ENCODE measurements at regions not wholly inside any gene's neighbourhood (a gene's known extent, or its start where the extent isn't known, plus 50 kb on each side); places are given as distances from the start of the nearest gene placed in this dataset.
"Not testable (repeated sequence)": the region's sequence is repeated elsewhere in the genome, so short reads cannot be mapped to it uniquely, and the experiment has no call there.

DNA sequence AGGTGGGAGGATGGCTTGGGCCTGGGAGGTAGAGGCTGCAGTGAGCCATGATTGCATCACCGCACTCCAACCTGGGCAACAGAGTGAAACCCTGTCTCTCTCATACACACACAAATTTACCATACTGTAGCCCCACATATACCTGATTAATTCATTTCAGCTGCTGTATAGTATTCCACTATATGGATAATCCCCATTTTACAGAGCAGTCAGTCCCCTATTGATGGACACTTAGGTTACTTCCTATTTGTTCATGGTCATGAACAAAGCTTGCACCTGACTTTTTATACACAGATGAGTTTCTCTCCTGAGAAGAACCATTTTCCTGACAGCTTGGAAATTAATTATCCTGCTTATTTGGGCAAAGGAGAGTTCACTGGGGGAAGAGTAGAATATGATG lies 59.2 kb downstream of the EMX2 start:
- DNase-seq (ENCODE audit: low read depth) = no peak

DNA sequence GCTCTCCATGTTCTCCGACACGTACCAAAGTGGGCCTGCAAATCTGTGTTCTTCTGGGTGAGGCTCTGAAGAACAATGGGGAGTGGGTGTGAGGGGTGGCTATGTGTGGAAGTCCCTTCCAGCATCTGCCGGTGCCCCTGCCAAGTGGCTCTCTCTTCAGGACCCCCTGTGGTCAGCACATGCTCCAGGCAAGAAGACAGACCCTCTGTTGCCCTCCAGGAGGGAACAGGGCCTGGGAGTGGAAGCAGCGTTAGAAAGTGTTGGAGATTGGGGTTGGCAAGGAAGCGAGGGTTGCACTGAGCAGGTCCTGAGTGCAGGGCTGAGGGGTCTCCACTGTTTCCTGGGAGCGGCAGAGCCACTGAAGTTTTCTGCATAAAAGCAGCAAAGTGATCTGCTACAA lies 60.5 kb downstream of the EMX2 start:
- no peak for DNase-seq (ENCODE audit: low read depth)

DNA sequence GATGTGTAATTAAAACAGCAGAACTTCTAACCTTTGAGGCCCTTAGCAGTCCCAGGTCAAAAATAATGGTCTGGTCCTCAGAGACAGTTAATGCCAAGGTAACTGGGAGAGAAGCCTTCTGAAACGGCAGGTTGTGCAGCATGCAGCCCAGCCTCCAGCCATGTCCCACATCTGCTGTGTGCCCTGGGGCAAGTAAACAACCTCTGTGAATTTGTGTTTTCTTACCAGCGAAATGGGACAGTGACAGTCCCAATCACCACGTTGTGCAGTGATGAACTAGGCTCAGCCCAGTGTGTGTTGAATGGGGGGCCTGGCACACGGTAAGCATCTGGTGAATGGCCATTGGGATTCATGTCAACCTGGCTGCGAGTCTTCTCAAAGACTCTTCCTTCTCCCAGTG lies 61.2 kb downstream of the EMX2 start:
- DNase-seq (ENCODE audit: low read depth) = no peak

DNA sequence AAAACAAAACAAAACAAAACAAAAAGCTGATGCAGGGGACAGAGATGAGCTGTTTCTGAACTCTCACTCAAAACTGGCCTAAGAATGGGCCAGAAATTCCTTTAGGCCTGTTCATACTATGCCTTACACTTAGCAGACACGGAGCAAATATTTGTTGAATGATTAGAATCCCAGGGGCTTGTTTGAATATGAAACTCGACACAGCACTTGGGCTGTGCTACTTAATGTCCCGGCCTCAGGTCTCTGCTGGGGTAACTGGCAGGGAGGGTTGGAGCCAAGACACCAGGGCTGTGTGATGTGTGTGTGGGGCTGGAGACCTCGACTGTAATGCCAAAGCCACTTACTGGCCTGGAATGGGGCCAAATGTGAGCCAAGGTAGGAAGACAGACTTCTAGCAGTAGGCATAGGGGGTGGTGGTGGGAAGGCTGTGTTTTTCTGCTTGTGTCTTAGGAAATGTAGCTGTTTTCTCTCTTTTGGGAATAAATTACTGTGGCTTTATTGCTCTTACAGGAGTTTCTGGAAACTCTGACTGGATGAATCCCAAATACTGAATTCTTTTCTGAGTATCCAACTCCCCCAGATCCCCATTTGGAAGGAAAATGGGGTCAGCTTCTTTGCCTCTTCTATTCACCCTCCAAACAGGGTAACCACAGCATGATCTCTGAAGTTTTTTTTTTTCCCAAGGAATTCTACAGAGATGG lies 66.7 kb downstream of the EMX2 start:
- peak; percentile 87 for DNase-seq (ENCODE audit: low read depth)

DNA sequence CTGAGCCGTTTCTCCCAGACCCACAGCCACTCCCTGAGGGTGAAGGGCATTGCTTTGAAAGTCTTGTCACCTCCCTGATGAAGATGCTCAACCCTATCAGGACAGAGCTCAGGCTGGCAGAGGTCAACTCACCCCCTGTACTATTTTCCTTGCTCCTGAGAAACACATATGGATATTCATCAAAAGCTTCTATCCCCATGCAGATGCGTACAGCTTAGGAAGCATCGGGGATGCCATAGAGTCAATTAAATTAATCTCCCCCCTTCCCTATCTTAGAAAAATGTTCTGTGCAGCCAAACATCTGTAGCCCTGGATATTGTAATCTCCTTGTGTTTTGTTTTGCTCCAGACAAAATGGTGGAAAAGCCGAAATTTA lies 67.2 kb downstream of the EMX2 start:
- DNase-seq (ENCODE audit: low read depth) = no peak

DNA sequence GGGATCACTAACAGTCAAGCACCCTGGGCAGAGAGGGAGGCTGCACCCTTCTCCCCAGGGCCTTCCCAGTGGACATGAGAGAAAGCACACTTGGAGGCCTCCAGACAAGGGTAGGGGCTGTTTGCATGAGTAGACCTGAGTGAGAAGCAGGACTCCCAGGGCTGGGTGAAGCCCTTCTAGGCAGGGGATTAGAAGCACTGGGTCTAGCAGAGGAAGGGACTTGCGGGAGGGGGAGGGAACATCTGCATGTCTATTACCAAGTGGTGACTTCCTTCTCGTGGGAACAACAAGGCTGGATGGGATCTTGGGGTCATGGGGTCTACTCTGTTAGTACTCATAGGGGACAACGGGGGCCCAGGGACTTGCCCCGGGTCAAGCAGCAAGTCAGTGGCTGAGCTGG lies 67.8 kb downstream of the EMX2 start:
- no peak for DNase-seq (ENCODE audit: low read depth)

DNA sequence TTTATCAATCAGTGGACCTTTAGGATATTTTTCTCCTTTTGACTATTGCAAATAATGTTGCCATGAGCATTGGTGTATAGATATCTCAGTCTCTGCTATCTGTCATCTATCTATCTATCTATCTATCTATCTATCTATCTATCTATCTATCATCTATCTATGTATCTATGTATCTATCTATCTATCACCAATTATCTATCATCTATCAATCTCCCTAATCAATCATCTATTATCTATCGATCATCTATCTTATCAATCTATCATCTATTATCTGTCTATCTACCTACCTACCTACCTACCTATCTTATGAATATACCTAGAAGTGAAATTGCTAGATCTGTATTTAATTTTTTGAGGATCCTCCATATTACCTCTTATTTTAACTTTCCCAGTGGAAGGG lies 69.6 kb downstream of the EMX2 start:
- DNase-seq (ENCODE audit: low read depth) = no peak

DNA sequence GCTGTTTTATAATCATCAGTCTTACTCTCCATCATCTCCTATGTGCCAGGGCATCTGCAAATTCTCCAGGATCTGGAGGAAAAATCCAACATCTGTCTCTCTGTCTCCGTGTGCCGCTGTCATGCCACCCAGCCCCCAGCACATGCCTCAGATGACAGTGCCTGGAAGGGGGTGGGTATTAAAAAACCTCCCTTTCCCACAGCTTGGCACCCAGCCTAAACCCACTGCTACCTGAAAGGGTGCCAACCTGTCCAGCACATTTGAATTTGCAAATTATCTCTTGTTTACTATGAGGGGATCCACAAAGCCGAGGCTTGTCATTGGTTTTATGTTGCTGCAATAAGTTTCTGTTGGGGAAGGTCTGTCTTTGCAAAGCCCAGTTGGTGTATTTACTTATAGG lies 73.1 kb downstream of the EMX2 start:
- no peak for DNase-seq (ENCODE audit: low read depth)

DNA sequence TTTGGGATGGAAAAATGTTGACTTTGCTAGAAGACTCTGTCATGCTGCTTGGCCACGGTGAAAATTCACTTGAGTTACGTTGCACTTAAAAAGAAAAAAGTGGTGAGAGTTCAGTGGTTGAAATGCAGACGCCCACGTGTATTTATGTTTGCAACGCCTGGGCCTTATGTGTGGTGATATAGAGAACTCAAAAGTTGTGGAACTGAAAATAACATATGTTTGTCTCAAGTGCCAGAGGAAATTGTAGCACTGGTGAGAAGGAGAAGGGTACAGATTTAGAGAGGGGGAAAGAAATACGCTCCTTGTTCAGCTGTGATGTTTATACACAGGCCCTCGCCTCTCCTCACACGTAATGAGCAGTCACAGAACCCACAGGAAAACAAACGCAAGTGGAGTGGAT lies 73.6 kb downstream of the EMX2 start:
- DNase-seq (ENCODE audit: low read depth) = no peak

DNA sequence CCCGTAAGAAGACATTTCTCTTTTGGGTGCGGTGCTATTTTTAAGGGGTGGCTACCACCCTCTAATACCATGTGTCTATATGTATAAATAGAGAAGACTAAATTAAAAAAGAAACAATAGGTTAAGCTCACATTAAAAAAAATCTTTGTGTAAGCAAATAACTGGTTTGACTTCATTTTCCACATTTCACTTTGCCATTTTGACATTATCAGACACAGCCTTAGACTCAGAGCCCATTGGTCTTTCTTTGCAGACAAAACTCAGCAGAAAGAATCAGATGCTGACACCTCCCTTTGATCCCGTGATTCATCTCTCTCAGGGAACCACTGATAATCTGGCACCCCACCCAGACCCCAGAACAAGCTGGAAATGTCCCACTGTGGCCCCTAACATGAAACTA lies 74.5 kb downstream of the EMX2 start:
- no peak for DNase-seq (ENCODE audit: low read depth)

DNA sequence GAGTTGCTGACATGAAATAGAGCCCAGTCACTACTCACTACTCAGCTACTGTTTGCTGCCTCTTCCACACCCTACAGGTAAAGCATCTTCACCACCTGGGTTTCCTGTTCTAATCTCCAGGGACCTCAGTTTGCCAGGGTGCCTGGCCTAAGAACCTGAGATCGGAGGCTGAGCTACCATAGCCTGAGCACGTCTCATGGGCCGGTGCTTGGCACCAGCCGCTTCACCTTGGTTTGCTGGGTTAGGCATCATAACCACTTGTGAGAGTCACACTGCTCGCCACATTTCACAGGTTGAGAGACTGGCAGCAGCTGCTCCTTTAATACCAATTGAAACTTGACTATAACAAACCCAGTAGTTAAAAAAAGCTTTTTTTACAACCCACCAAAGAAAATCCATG lies 75.1 kb downstream of the EMX2 start:
- no peak for DNase-seq (ENCODE audit: low read depth)

DNA sequence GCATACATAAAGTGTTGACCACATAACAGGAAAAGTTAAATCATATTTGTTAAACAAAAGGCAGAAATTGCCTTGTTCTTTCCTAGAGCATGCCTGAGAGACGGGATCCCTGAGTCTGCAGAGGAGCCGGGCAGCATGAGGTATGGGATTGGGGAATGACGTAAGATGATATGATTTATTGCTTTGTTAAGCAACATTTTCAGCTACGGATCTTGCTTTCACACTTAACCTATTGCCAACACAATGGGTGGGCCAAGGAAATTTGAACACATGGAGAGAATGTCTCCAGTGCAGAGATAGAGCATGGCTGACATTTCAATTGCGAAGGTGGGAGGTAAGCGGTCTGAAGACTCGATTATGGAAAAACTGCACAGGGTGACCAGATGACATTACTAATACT lies 76.7 kb downstream of the EMX2 start:
- no peak for DNase-seq (ENCODE audit: low read depth)

DNA sequence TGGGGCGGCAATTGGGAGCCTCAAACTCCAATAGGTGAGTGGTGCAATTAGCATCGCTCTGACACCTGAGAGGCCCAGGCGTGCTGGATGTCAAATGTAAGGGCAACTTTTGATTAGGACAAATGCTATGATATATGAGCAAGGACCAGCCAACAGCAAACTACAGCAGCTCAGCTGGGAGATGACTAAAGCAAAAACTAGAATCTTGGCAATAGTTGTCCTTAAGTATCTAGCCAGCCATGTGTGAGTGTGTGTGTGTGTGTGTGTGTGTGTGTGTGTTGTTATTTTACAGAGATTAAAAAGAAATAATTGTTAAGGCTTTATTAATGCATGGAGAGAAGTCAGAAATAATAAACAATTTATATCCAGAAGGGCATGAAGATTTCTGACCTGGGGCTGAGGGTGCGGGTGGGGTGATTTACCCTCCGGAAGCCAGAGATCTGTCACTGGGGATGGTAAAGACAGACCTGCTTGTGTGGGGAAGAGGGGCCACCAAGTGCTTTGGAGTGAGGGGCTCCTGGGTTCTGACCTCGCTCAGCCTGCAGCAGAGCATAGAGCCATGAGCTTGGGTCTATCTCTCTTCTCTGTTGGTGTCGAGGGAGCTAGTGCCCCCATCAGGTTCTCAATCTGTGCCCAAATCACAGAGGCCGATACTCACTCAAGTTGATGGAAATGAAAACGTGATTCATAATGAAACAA lies 77.3 kb downstream of the EMX2 start:
- no peak for DNase-seq (ENCODE audit: low read depth)

DNA sequence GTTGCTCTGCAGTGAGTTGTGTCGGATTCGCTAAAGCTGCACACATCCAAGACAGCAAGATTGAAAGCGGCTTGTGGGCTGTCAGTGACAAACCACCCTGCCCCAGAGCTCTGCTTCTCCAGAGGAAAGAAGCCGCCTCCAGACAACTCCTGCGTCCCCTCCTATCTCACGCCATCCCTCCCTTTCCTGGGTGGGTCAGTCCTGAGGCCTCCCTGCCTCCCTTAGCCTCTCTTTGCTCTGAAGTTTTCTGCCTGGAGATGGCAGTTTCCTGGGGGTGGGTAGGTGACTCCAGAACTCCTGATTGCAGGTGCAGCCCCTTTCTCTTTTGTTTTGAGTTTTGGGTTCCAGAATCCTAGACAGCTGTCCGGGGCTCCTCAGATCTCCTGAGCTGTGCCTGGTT lies 78.7 kb downstream of the EMX2 start:
- no peak for DNase-seq (ENCODE audit: low read depth)

DNA sequence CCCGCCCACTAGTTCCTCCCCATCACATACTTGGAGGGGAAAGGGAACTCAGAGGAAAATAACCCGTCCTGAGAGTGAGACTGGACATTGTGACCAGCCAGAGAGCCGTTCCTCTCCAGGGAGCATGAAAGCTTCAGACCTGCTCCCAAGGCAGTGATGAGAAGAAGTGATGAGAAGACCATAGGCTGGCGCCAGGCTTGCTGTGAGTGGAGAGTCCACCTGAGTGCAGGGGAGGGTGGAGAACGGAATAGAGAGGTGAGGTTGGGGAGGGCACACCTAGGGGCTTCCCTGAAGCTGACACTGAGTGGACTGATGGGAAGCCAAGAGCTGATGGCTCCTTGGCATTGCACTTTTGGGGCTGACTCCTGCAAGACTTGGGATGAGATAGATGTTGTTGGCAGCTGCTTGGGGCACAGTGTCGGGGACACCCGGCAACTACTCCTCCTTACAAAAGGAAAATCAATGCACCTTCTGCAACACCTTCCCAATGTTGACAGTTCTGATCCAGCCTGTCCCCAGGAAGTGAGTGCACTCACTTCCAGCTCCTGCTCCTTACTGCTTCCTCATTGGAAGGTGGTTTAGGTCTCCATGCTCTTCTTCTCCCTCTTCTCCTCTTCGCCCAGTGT lies 79.4 kb downstream of the EMX2 start:
- DNase-seq (ENCODE audit: low read depth) = no peak

DNA sequence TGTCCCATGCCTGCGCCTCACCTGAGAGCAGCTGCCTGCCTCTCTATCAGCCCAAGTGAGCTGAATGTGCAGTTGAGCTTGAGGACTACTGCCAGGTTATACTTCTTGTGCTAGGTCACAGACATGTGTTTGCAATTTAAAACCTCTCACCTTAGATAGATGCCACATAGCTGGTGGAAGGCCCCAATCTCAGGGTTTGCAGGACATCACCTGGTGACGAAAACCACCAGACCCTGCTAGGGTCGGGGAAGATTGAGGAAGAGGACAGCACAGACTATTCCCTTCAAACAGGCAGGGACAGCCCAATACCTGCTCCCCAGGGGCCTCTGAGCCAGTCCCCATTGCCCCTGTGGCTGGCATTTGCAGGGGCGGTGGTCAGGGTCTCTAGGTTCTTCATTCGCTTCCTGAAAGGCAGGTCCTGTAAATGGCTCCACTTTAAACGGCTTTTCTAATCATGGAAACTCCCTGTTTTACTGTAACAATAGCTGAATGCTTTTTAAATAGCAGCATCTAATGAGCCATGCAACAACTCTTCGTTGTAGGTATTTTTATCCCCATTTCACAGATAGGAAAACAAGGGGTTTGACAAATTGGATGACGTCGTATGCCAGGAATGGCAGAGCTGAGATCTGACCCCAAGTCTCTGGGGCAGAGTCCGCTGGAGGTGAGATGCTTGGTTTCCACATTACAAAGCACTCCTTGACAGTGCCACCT lies 80.1 kb downstream of the EMX2 start:
- no peak for DNase-seq (ENCODE audit: low read depth)

DNA sequence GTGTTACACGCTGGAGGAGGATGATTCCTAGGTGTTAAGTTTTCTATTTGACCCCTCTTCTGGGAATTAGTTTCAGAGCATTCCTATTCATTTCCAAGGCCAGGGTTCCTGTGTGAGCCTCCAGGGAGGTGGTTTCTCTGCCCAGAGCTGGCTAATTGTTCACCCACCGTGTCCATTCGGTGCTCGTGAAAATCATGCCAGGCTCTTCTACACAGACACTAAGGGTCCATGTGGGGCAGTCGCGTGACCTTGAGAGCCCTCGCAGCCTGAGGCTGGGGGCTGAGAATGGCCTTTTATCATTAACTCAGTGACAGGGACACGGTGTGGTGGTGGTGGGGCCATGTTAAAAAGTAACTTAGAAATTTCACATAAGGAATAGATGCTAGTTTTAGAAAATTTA lies 83.7 kb downstream of the EMX2 start:
- DNase-seq (ENCODE audit: low read depth) = no peak

DNA sequence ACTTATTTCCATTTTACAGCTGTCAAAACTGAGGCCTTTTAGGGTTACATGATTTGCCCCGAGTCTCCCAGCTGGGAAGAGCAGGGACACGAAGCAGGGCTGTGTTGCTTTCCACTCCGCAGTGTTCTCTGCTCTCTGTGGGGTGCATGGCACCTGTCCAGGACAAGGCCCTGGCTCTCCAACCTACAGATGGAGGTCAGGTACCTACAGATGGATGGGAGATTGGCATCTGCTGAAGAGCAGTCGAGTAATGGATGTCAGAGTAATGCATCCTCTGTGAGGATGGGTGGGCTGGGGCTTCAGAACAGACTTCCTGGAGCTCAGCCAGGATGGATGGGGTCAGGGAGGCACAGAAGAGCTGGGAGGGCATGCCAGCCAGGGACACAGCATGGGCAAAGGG lies 85.0 kb downstream of the EMX2 start:
- DNase-seq (ENCODE audit: low read depth) = no peak

DNA sequence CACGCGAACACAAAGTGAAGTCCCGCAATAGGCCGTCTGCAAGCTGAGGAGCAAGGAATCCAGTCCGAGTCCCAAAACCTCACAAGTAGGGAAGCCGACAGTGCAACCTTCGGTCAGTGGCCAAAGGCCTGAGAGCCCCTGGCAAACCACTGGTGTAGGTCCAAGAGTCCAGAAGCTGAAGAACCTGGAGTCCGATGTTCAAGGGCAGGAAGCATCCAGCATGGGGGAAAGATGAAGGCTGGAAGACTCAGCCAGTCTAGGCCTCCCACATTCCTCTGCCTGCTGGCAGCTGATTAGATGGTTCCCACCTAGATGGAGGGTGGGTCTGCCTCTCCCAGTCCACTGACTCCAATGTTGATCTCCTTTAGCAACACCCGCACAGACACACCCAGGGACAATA lies 87.2 kb downstream of the EMX2 start:
- DNase-seq (ENCODE audit: low read depth) = not testable (repeated sequence)

DNA sequence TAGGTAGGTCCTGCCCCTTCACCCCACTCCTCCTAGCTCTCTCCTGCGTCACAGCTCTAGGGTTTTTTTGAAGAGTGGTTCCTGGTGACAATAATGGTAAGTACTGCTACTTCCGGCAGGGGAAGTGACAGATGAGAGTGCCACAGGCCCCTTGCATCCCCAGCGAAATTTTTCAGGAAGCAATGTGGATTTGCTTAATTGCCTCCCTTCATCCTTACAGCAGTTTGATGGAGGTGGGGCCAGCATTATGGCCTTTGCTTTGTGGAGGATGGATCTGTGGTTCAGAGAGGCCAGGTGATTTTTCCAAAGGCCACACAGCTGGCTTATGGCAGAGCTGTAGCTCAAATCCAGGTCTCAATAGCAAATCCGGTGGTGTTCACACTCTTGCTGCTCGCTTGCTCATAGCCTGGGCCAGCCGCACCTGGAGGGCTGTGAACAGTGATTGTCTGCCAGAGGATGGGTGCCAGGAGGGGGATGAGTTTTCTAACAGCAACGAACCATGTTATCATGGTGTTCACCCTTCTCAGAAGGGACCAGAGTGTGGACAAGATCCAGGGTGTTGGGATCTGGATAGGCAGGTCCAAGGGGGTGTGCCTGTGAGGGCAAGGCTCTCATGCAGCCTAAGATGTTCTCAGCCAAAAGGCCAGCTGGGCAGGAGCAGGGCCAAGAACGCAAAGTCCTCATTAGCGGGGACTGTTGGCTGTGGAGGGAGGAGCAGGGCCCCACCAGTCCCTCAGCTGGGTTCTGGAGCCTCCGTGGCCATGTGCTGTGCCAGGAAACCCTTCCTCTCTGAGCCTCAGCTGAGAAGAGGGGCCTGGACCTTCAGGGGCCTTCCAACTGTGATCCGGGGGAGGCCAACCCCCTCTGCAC lies 89.0 kb downstream of the EMX2 start:
- DNase-seq (ENCODE audit: low read depth) = no peak

DNA sequence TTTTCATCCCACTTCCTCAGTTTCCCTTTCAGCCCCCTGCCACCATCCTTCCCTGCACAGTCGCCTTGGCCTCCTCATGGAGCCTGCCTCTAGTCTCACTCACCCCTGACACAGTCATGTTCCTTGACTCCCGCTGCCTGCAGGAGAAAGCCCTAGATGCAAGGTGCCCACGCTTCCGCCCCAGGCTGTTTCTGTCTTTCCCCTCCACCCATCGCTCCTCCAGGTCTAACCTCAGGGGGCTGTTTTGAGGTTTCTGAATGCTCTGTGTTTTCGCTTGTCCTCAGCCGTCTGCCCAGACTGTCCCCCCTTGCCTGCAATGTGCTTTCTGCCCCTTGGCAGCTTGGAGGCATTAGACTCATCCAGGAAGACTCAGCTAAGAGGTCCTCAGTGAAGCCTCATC lies 89.9 kb downstream of the EMX2 start:
- no peak for DNase-seq (ENCODE audit: low read depth)

DNA sequence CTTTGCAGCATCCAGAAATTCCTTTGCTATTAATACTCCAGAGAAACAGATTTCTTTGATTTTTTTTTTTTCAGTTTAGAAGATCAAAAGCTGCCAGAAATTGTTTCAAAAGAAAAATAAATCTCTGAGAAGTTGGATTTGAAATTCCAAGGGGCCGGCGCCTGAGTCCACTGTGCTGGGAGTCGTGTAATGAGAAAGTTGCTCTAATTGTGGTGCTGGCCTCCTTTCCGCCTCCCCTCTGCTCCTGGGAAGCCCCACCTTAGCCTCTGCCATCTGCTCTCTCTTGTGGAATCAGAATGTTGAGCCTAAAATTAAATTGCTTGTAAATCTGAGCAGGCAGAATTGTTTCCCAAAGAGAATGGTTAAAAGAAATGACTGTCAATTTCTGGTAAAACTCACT lies 93.3 kb downstream of the EMX2 start:
- no peak for DNase-seq (ENCODE audit: low read depth)

Measured in iris pigment epithelial cell (primary cell).